ENCODE measurements at regions not wholly inside any gene's neighbourhood (a gene's known extent, or its start where the extent isn't known, plus 50 kb on each side); places are given as distances from the start of the nearest gene placed in this dataset.

GRCh38 chr3:124586126-124587052 is 143.9 kb upstream of the UMPS start:
- Mint-ChIP-seq H3K4me3 (ENCODE audit: unreplicated experiment) (no peak overlapping the region), H3K27ac (ENCODE audit: unreplicated experiment) (no peak overlapping the region), H3K36me3 (ENCODE audit: unreplicated experiment) (no peaks in the 10 kb centered on the region), H3K9me3 (ENCODE audit: unreplicated experiment) (no peaks in the 10 kb centered on the region), H3K27me3 (ENCODE audit: unreplicated experiment) (peaks cover 37% of the 10 kb centered on the region), H3K4me1 (ENCODE audit: unreplicated experiment) (peaks cover 24% of the 10 kb centered on the region)
- DNase-seq (ENCODE audit: extremely low spot score, unreplicated experiment), result no peak
- TF ChIP-seq CTCF (IDR thresholded peaks at IDR 0.05), result no peak

GRCh38 chr3:124587053-124587408 is 143.2 kb upstream of the UMPS start:
- H3K4me1 Mint-ChIP-seq (ENCODE audit: unreplicated experiment), result peaks cover 24% of the 10 kb centered on the region
- H3K9me3 Mint-ChIP-seq (ENCODE audit: unreplicated experiment), result no peaks in the 10 kb centered on the region
- no peak for TF ChIP-seq CTCF (IDR thresholded peaks at IDR 0.05)
- no peak overlapping the region for H3K4me3 Mint-ChIP-seq (ENCODE audit: unreplicated experiment)
- no peak overlapping the region for H3K27ac Mint-ChIP-seq (ENCODE audit: unreplicated experiment)
- no peak for DNase-seq (ENCODE audit: extremely low spot score, unreplicated experiment)
- H3K27me3 Mint-ChIP-seq (ENCODE audit: unreplicated experiment), result peaks cover 37% of the 10 kb centered on the region
- no peaks in the 10 kb centered on the region for H3K36me3 Mint-ChIP-seq (ENCODE audit: unreplicated experiment)

- Mint-ChIP-seq H3K27me3 (ENCODE audit: unreplicated experiment) (peaks cover 44% of the 10 kb centered on the region), H3K27ac (ENCODE audit: unreplicated experiment) (no peak overlapping the region), H3K36me3 (ENCODE audit: unreplicated experiment) (no peaks in the 10 kb centered on the region), H3K4me1 (ENCODE audit: unreplicated experiment) (peaks cover 21% of the 10 kb centered on the region), H3K4me3 (ENCODE audit: unreplicated experiment) (no peak overlapping the region), H3K9me3 (ENCODE audit: unreplicated experiment) (no peaks in the 10 kb centered on the region)
- TF ChIP-seq CTCF (IDR thresholded peaks at IDR 0.05), result no peak
- no peak for DNase-seq (ENCODE audit: extremely low spot score, unreplicated experiment)
Measured at GRCh38 chr3:124588036-124588435, 142.2 kb upstream of the UMPS start.

- Mint-ChIP-seq H3K4me1 (ENCODE audit: unreplicated experiment) (peaks cover 21% of the 10 kb centered on the region), H3K27me3 (ENCODE audit: unreplicated experiment) (peaks cover 49% of the 10 kb centered on the region), H3K9me3 (ENCODE audit: unreplicated experiment) (no peaks in the 10 kb centered on the region), H3K36me3 (ENCODE audit: unreplicated experiment) (no peaks in the 10 kb centered on the region), H3K4me3 (ENCODE audit: unreplicated experiment) (no peak overlapping the region), H3K27ac (ENCODE audit: unreplicated experiment) (no peak overlapping the region)
- no peak for DNase-seq (ENCODE audit: extremely low spot score, unreplicated experiment)
- no peak for TF ChIP-seq CTCF (IDR thresholded peaks at IDR 0.05)
Measured at GRCh38 chr3:124588794-124589193, 141.5 kb upstream of the UMPS start.

- TF ChIP-seq CTCF (IDR thresholded peaks at IDR 0.05), result no peak
- Mint-ChIP-seq H3K36me3 (ENCODE audit: unreplicated experiment) (no peaks in the 10 kb centered on the region), H3K4me3 (ENCODE audit: unreplicated experiment) (no peak overlapping the region), H3K9me3 (ENCODE audit: unreplicated experiment) (no peaks in the 10 kb centered on the region), H3K27me3 (ENCODE audit: unreplicated experiment) (peaks cover 31% of the 10 kb centered on the region), H3K27ac (ENCODE audit: unreplicated experiment) (no peak overlapping the region), H3K4me1 (ENCODE audit: unreplicated experiment) (no peaks in the 10 kb centered on the region)
- no peak for DNase-seq (ENCODE audit: extremely low spot score, unreplicated experiment)
Measured at GRCh38 chr3:124591699-124592098, 138.6 kb upstream of the UMPS start.

All from osteocyte (in vitro differentiated cells).